HCT116 (cell line): ENCODE measurements at regions not wholly inside any gene's neighbourhood (a gene's known extent, or its start where the extent isn't known, plus 50 kb on each side); places are given as distances from the start of the nearest gene placed in this dataset.
"Not testable (repeated sequence)": the region's sequence is repeated elsewhere in the genome, so short reads cannot be mapped to it uniquely, and the experiment has no call there.

ENCODE experiments used
- ATAC-seq: fragments of 200-7000 bp; cut with Tn5 transposase; 2 replicates; pipeline ENCODE4 v1.9.1; 2020; ENCODE audit warnings: mild to moderate bottlenecking, moderate library complexity
- BruUV-seq: library from RNA; stranded (reverse); fragments of 400-500 nt; replicated peaks from 2 replicates; lab custom pipeline; 2021; lab: Mats Ljungman, UMichigan
- CTCF ChIA-PET: fragments of 300-600 bp; sonication (Branson Sonifier 250); formaldehyde crosslinking; loops from one replicate; lab custom pipeline; 2021; ENCODE audit warnings: antibody characterized with exemption; lab: Charles Lee
- POLR2A ChIA-PET: fragments of 300-600, 350-600 bp; sonication (Branson Sonifier 250); formaldehyde crosslinking; loops from one replicate; lab custom pipeline; 2021; ENCODE audit warnings: antibody characterized with exemption; lab: Charles Lee
- RAD21 ChIA-PET, 2 experiments: fragments of 300-600 bp; sonication (Branson Sonifier 250); formaldehyde crosslinking; loops; one replicate each; lab custom pipeline; 2023; ENCODE audit warnings: low total read pairs in 2 of 2; ENCODE audit not compliant: uncharacterized antibody in 2 of 2, unreplicated experiment in 2 of 2, low non-redundant PET in 1 of 2; lab: Charles Lee
- DNase-seq: peaks from one replicate; pipeline ENCODE4 v3.0.0-alpha.2; 2010; ENCODE audit warnings: low read depth, low spot score
- H2AFZ ChIP-seq: fragments of 200-600 bp; shearing (Covaris generic), sonication (generic); 2 replicates; pipeline ENCODE4 v1.6.1; 2017; ENCODE audit warnings: low read depth, mixed run types, mixed read lengths, antibody characterized with exemption, low read length; ENCODE audit not compliant: poor library complexity, severe bottlenecking
- H3K27ac ChIP-seq: 2 replicates; pipeline ENCODE4 v1.5.1; 2012; ENCODE audit warnings: low read depth, low read length
- H3K27me3 ChIP-seq: fragments of 200-600 bp; sonication (generic); 2 replicates; pipeline ENCODE4 v1.6.1; 2016; ENCODE audit warnings: mixed run types, low read length, mixed read lengths; ENCODE audit not compliant: insufficient read depth
- H3K36me3 ChIP-seq, 2 experiments: fragments of 200-500 bp in 1 of 2; fragments of 200-600 bp in 1 of 2; sonication (Bioruptor generic) in 1 of 2; sonication (generic) in 1 of 2; 2 replicates each; pipeline versions ENCODE4 v1.5.1 to v1.6.1; 2014 to 2016; ENCODE audit warnings: low read length in 2 of 2, inconsistent platforms in 1 of 2, mixed read lengths in 1 of 2, mixed run types in 1 of 2; ENCODE audit not compliant: insufficient read depth in 2 of 2, control insufficient read depth in 1 of 2
- H3K4me1 ChIP-seq, 2 experiments: fragments of 200-600 bp in 1 of 2; sonication (generic) in 1 of 2; 2 replicates each; pipeline versions ENCODE4 v1.5.1 to v1.6.1; 2012 to 2017; ENCODE audit warnings: low read length in 2 of 2, inconsistent platforms in 1 of 2, mild to moderate bottlenecking in 1 of 2, mixed read lengths in 1 of 2, mixed run types in 1 of 2, moderate library complexity in 1 of 2; ENCODE audit not compliant: insufficient read depth in 2 of 2, control insufficient read depth in 1 of 2
- H3K4me2 ChIP-seq: fragments of 200-600 bp; sonication (generic); 2 replicates; pipeline ENCODE4 v1.6.1; 2017; ENCODE audit warnings: mixed run types, low read length, mixed read lengths
- H3K4me3 ChIP-seq, 2 experiments: fragments of 200-600 bp in 1 of 2; sonication (generic) in 1 of 2; replicated peaks in 1 of 2; 2 replicates each; pipeline ENCODE4 v1.5.1; 2011 to 2016; ENCODE audit warnings: low read length in 2 of 2, control low read depth in 1 of 2, low read depth in 1 of 2, mild to moderate bottlenecking in 1 of 2, mixed read lengths in 1 of 2, mixed run types in 1 of 2
- H3K79me2 ChIP-seq: fragments of 200-600 bp; sonication (generic); 2 replicates; pipeline ENCODE4 v1.6.1; 2017; ENCODE audit warnings: mild to moderate bottlenecking, mixed run types, low read length, moderate library complexity, mixed read lengths; ENCODE audit not compliant: insufficient read depth
- H3K9ac ChIP-seq: fragments of 200-600 bp; sonication (generic); 2 replicates; pipeline ENCODE4 v1.6.1; 2016; ENCODE audit warnings: low read length, mixed read lengths
- H3K9me2 ChIP-seq: fragments of 200-600 bp; sonication (generic), shearing (Covaris generic); 2 replicates; pipeline ENCODE4 v1.6.1; 2017; ENCODE audit warnings: mixed run types, mild to moderate bottlenecking, moderate library complexity; ENCODE audit not compliant: insufficient read depth
- H3K9me3 ChIP-seq, 2 experiments: fragments of 200-500 bp in 1 of 2; fragments of 200-600 bp in 1 of 2; sonication (Bioruptor generic) in 1 of 2; sonication (generic) in 1 of 2; 2 replicates each; pipeline ENCODE4 v1.6.1; 2014 to 2017; ENCODE audit warnings: low read length in 2 of 2, mixed read lengths in 2 of 2, inconsistent platforms in 1 of 2, low read depth in 1 of 2, mild to moderate bottlenecking in 1 of 2, mixed run types in 1 of 2, moderate library complexity in 1 of 2; ENCODE audit not compliant: control insufficient read depth in 1 of 2, insufficient read depth in 1 of 2
- H4K20me1 ChIP-seq: fragments of 200-600 bp; sonication (generic), shearing (Covaris generic); 2 replicates; pipeline ENCODE4 v1.6.1; 2017; ENCODE audit warnings: mixed run types, mild to moderate bottlenecking, moderate library complexity; ENCODE audit not compliant: insufficient read depth
- intact Hi-C: fragments of 100-400 bp; cut with micrococcal nuclease; formaldehyde crosslinking; loops from 2 replicates; pipeline ENCODE4 v1.10.0; 2022

DNA sequence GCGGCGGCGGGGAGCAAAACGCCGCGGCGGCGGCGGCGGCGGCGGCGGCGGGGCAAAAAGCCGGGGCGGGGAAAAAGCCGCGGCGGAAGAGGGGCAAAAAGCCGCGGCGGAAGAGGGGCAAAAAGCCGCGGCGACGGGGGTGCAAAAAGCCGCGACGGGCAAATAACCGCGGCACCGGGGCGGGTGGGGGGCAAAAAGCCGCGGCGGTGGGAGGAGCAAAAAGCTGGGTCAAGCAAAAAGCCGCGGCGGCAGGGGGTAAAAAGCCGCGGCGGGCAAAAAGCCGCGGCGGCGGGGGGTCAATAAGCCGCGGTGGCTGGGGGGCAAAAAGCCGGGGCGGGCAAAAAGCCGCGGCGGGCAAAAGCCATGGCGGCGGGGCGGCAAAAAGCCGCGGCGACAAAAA lies 1633.2 kb downstream of the RPIA start:
- H3K4me1 ChIP-seq, H3K9me2 ChIP-seq, H3K4me2 ChIP-seq, intact Hi-C loops, ATAC-seq, H3K27ac ChIP-seq, DNase-seq, H3K9ac ChIP-seq, RAD21 ChIA-PET, H4K20me1 ChIP-seq, H3K27me3 ChIP-seq, H3K4me3 ChIP-seq, POLR2A ChIA-PET, CTCF ChIA-PET, H3K36me3 ChIP-seq, H3K79me2 ChIP-seq, H3K9me3 ChIP-seq, BruUV-seq, H2AFZ ChIP-seq: not testable (repeated sequence)

- H3K27me3 ChIP-seq, H3K4me2 ChIP-seq, DNase-seq, BruUV-seq, H3K9me3 ChIP-seq, CTCF ChIA-PET, RAD21 ChIA-PET, H3K36me3 ChIP-seq, H2AFZ ChIP-seq, H3K9me2 ChIP-seq, H4K20me1 ChIP-seq, intact Hi-C loops, H3K9ac ChIP-seq, ATAC-seq, H3K4me1 ChIP-seq, H3K27ac ChIP-seq, H3K4me3 ChIP-seq, POLR2A ChIA-PET, H3K79me2 ChIP-seq: not testable (repeated sequence)
These were observed 1634.4 kb downstream of the RPIA start for GRCh38 chr2:90325796-90326353.

GRCh38 chr2:90355546-90355945 lies 1664.1 kb downstream of the RPIA start:
- BruUV-seq, H2AFZ ChIP-seq, ATAC-seq, CTCF ChIA-PET, H3K9ac ChIP-seq, POLR2A ChIA-PET, H3K27me3 ChIP-seq, H3K9me3 ChIP-seq, DNase-seq, H3K79me2 ChIP-seq, H3K4me3 ChIP-seq, intact Hi-C loops, H3K9me2 ChIP-seq, H3K36me3 ChIP-seq, H3K4me1 ChIP-seq, RAD21 ChIA-PET, H4K20me1 ChIP-seq, H3K4me2 ChIP-seq, H3K27ac ChIP-seq: not testable (repeated sequence)

DNA sequence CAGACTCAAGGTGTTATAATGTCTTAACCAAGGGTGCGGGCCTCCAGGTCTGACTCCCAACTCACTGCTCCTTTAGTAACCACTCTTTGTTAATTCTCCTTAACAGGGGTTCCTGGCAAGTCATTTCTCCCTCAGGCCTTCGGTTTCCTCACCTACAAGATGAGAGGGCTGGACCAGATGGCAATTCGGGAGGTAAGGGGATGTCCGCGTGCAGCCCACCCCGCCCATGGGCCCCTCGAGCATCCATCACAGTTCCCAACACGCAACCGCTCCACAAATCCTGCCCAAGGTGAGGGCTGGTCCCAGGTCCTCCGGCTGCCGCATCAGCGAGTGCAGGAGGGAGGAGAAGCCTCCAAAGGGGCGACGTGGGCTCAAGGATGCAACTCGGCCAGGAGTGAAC lies 1667.9 kb downstream of the RPIA start:
- H3K9me3 ChIP-seq, RAD21 ChIA-PET, H3K79me2 ChIP-seq, BruUV-seq, H3K4me1 ChIP-seq, H2AFZ ChIP-seq, H3K27me3 ChIP-seq, CTCF ChIA-PET, H3K4me3 ChIP-seq, H3K4me2 ChIP-seq, H3K36me3 ChIP-seq, POLR2A ChIA-PET, H3K9ac ChIP-seq, DNase-seq, H3K27ac ChIP-seq, H3K9me2 ChIP-seq, ATAC-seq, H4K20me1 ChIP-seq, intact Hi-C loops: not testable (repeated sequence)
